GM21619 (cell line): ENCODE measurements at regions not wholly inside any gene's neighbourhood (a gene's known extent, or its start where the extent isn't known, plus 50 kb on each side); places are given as distances from the start of the nearest gene placed in this dataset.

Source experiments
- ATAC-seq: cut with Tn5 transposase; IDR thresholded peaks from one replicate; pipeline ENCODE4 v1.9.1; 2021; ENCODE audit not compliant: unreplicated experiment

DNA sequence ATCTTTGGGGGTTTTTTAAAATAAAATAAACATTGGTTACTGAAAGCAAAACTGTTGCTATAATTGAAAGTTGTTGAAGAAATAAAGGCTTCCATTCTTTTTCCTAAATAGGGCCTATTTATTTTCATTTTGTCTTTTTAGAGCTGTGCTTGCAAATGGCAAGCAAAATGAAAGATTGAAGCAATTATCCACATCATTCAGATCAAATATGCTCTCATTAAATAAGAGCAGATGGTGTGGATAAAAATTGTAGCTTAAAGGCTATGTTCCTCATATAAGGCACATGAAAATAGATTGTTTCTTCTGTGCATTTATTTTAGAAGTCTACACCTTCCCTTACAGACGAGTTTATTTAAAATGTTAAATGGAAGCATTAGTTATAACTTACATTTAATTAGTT lies 1317.7 kb downstream of the MRPL39 start:
- ATAC-seq, result no peak

DNA sequence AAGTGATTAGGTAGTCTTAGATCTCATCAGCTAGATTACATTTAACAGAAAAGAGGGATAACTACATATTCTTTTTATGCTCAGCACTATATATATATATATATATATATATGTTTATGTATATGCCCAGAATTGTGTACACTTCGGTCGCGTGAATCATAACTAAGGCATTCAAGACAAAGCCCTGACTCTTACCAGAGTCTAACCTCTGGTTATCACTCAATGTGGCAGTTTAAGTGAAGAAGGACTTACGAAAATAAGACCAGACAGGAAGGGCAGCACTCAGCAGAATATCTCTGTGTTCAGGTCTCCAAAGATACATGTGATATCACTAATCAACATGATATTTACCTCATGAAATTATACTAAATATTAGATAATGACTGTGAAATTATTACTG lies 1326.7 kb downstream of the MRPL39 start:
- no peak for ATAC-seq

- ATAC-seq, result no peak
These were observed 1328.6 kb downstream of the MRPL39 start for GRCh38 chr21:24278711-24279110.

- ATAC-seq, result no peak
These were observed 1331.1 kb downstream of the MRPL39 start for GRCh38 chr21:24276204-24276603.

GRCh38 chr21:24275616-24276015 lies 1331.7 kb downstream of the MRPL39 start:
- ATAC-seq, result no peak

GRCh38 chr21:24272521-24272938 lies 1334.8 kb downstream of the MRPL39 start:
- no peak for ATAC-seq

GRCh38 chr21:24265987-24266386 lies 1341.3 kb downstream of the MRPL39 start:
- no peak for ATAC-seq

- ATAC-seq, result no peak
These were observed 1346.5 kb downstream of the MRPL39 start for GRCh38 chr21:24260751-24261150.

GRCh38 chr21:24259241-24259640 lies 1348.0 kb downstream of the MRPL39 start:
- ATAC-seq, result no peak

DNA sequence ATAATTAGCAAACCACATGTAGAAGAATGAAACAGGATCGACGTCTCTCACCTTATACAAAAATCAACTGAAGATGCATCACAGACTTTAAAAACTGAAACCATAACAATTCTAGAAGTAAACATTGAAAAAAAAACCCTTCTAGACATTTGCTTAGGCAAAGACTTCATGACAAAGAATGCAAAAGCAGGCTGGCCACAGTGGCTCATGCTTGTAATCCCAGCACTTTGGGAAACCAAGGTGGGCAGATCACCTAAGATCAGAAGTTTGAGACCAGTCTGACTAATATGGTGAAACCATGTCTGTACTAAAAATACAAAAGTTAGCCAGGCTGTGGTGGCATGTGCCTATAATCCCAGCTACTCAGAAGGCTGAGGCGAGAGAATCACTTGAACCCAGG lies 1351.7 kb downstream of the MRPL39 start:
- no peak for ATAC-seq

DNA sequence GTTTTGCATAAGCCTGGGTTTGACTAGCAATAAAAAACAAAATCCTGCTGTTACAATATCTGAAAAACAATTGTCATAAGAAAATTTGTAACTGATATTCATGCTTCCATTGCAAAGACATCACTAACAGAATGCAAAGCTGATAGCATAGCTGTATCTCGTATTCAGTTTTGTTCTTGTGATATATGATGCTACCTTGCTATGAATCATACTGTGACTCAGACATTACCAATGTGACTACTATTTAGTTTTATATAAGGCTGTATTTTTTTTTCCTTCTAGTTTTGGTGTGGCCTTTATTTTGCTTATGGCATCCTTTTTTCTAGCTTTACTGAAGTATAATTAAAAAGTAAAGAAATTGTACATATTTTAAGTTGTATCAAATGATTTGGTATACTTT lies 1381.8 kb downstream of the MRPL39 start:
- ATAC-seq, result no peak

- ATAC-seq, result no peak
These were observed 1382.9 kb downstream of the MRPL39 start for GRCh38 chr21:24224422-24224821.

- ATAC-seq, result no peak
These were observed 1383.7 kb downstream of the MRPL39 start for GRCh38 chr21:24223624-24224023.

- ATAC-seq, result no peak
These were observed 1384.6 kb downstream of the MRPL39 start for GRCh38 chr21:24222676-24223075.

GRCh38 chr21:24220446-24220845 lies 1386.8 kb downstream of the MRPL39 start:
- ATAC-seq, result no peak

DNA sequence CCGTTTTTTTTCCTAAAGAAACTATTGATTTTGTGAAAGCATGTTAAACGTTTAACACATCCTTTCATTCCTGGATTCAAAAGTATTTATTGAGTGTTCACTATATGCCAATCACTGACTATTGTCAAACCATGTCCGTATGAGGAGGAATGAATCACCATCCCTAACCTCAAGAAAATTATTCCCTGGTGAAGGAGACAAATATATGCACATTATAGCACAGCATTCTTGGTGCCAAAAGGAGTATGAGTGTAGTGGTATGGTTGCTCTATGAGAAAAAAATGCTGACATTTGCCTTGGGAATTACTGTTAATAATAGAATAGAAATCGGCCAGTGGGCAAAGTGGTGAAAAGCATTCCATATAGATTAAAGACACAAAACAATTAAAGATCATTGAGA lies 1390.1 kb downstream of the MRPL39 start:
- ATAC-seq, result no peak

GRCh38 chr21:24210130-24210529 lies 1397.2 kb downstream of the MRPL39 start:
- no peak for ATAC-seq

GRCh38 chr21:24208562-24209260 lies 1398.6 kb downstream of the MRPL39 start:
- ATAC-seq, result no peak

GRCh38 chr21:24205319-24205718 lies 1402.0 kb downstream of the MRPL39 start:
- no peak for ATAC-seq

- no peak for ATAC-seq
These were observed 1402.6 kb downstream of the MRPL39 start for GRCh38 chr21:24204641-24205040.

DNA sequence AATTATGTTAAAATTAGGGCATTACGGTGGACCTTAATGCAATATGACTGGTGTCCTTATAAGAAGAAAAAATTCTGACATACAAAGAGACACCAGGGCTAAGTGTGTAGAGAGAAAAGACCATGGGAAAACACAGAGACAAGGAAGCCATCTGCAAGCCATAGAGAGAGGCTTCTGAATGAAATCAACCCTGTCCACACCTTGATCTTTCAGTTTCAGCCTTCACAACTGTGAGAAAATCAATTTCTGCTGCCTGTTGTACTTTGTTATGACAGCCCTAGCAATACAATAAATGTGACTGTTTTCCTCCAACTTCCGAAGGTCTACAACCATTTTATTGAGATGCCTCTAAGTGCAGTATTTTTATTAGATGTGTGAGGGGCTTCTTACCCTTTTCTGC lies 1407.2 kb downstream of the MRPL39 start:
- ATAC-seq, result peak; percentile 61

DNA sequence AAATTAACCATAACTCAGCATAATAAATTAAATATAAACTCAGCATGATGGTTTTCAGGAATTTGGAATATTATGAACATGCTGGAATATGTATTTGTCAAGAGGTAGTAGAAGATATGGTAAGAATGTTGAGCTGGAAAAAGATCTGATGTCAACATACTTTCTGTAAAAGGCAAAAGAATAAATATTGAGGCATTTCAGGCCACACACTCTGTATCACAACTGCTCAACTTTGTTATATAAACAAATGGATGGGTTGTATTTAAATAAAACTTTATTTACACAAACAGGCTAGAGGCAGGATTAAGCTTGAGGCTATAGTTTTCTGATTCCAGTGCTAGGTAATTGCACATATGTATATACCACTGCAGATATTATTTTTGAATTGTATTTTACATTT lies 1409.4 kb downstream of the MRPL39 start:
- ATAC-seq, result no peak

- ATAC-seq, result peak; percentile 56
These were observed 1410.1 kb downstream of the MRPL39 start for GRCh38 chr21:24197132-24197643.
